ENCODE measurements at regions not wholly inside any gene's neighbourhood (a gene's known extent, or its start where the extent isn't known, plus 50 kb on each side); places are given as distances from the start of the nearest gene placed in this dataset.

GRCh38 chr3:151544164-151544548 lies 83.3 kb upstream of the IGSF10 start:
- ChIA-PET CTCF (no interaction called here), RAD21 (ENCODE audit: low non-redundant PET in 1 of 2, low total read pairs in 2 of 2, uncharacterized antibody in 2 of 2, unreplicated experiment in 2 of 2) (no interaction called here), POLR2A (no interaction called here)
- Histone ChIP-seq H3K9ac (ENCODE audit: low read length) (no peak overlapping the region), H3K9me3 (ENCODE audit: control insufficient read depth in 1 of 2, insufficient read depth in 1 of 2, low read depth in 1 of 2, low read length in 2 of 2) (no peaks in the 10 kb centered on the region), H3K4me3 (replicated peaks in 1 of 2; ENCODE audit: low read depth in 1 of 2, low read length in 2 of 2) (no peak overlapping the region), H3K9me2 (ENCODE audit: insufficient read depth) (no peaks in the 10 kb centered on the region), H3K4me1 (ENCODE audit: control insufficient read depth in 1 of 2, insufficient read depth in 2 of 2, low read length in 2 of 2) (peaks cover 7 to 15% of the 10 kb centered on the region in 2 experiments; a peak in 3 of 4 replicates), H3K36me3 (ENCODE audit: control insufficient read depth in 1 of 2, insufficient read depth in 2 of 2, low read length in 2 of 2) (no peaks in the 10 kb centered on the region), H4K20me1 (ENCODE audit: insufficient read depth) (no peaks in the 10 kb centered on the region), H3K4me2 (ENCODE audit: low read length) (no peak overlapping the region), H2AFZ (ENCODE audit: low read depth, low read length, poor library complexity, severe bottlenecking) (peak overlapping the region; percentile 5), H3K79me2 (ENCODE audit: insufficient read depth, low read length) (no peaks in the 10 kb centered on the region), H3K27me3 (ENCODE audit: insufficient read depth, low read length) (no peaks in the 10 kb centered on the region), H3K27ac (ENCODE audit: low read depth, low read length) (no peak overlapping the region)
- no TSS peak for BruUV-seq (replicated peaks)
- DNase-seq (ENCODE audit: low read depth, low spot score) (no peak), ATAC-seq (peak; percentile 50)
- intact Hi-C loops (cut with micrococcal nuclease): no loop called here
- TF ChIP-seq ZFX (IDR thresholded peaks at IDR 0.05): peak; percentile 24; the same call in 1 of the 2 replicates
- no peak for TF ChIP-seq FOSL1 (IDR thresholded peaks at IDR 0.05; ENCODE audit: low read depth)

- H3K4me3 ChIP-seq (replicated peaks in 1 of 2; ENCODE audit: low read depth in 1 of 2, low read length in 2 of 2): no peak overlapping the region
- H2AFZ ChIP-seq (ENCODE audit: low read depth, low read length, poor library complexity, severe bottlenecking): no peak overlapping the region
- ATAC-seq (no peak), DNase-seq (ENCODE audit: low read depth, low spot score) (no peak)
- ChIA-PET CTCF (no interaction called here), RAD21 (ENCODE audit: low non-redundant PET in 1 of 2, low total read pairs in 2 of 2, uncharacterized antibody in 2 of 2, unreplicated experiment in 2 of 2) (no interaction called here), POLR2A (no interaction called here)
- no peaks in the 10 kb centered on the region for H4K20me1 ChIP-seq (ENCODE audit: insufficient read depth)
- H3K36me3 ChIP-seq (ENCODE audit: control insufficient read depth in 1 of 2, insufficient read depth in 2 of 2, low read length in 2 of 2): no peaks in the 10 kb centered on the region
- H3K79me2 ChIP-seq (ENCODE audit: insufficient read depth, low read length): no peaks in the 10 kb centered on the region
- H3K27ac ChIP-seq (ENCODE audit: low read depth, low read length): no peak overlapping the region
- no peaks in the 10 kb centered on the region for H3K27me3 ChIP-seq (ENCODE audit: insufficient read depth, low read length)
- no peak overlapping the region for H3K9ac ChIP-seq (ENCODE audit: low read length)
- no peaks in the 10 kb centered on the region for H3K9me2 ChIP-seq (ENCODE audit: insufficient read depth)
- intact Hi-C loops (cut with micrococcal nuclease): no loop called here
- H3K4me2 ChIP-seq (ENCODE audit: low read length): no peak overlapping the region
- no peaks in the 10 kb centered on the region for H3K9me3 ChIP-seq (ENCODE audit: control insufficient read depth in 1 of 2, insufficient read depth in 1 of 2, low read depth in 1 of 2, low read length in 2 of 2)
- no TSS peak for BruUV-seq (replicated peaks)
- TF ChIP-seq FOSL1 (IDR thresholded peaks at IDR 0.05; ENCODE audit: low read depth): no peak
- no peak for TF ChIP-seq SRF (IDR thresholded peaks at IDR 0.05; ENCODE audit: low read depth)
- TF ChIP-seq YY1 (IDR thresholded peaks at IDR 0.05; ENCODE audit: extremely low read depth, insufficient replicate concordance, low read depth, low read length): no peak
- no peak for TF ChIP-seq SIN3A (IDR thresholded peaks at IDR 0.05; ENCODE audit: low read depth)
- TF ChIP-seq ZNF274 (IDR thresholded peaks at IDR 0.05; ENCODE audit: low read depth, low read length): no peak
- TF ChIP-seq EZH2phosphoT487 (IDR thresholded peaks at IDR 0.05; ENCODE audit: borderline replicate concordance): no peak
- TF ChIP-seq SP1 (IDR thresholded peaks at IDR 0.05; ENCODE audit: low read depth): no peak
- no peak for TF ChIP-seq MAX (IDR thresholded peaks at IDR 0.05)
- no peak for TF ChIP-seq JUND (IDR thresholded peaks at IDR 0.05)
- TF ChIP-seq ZFX (IDR thresholded peaks at IDR 0.05): no peak
- no peak for TF ChIP-seq REST (IDR thresholded peaks at IDR 0.05; ENCODE audit: low read depth)
- no peak for TF ChIP-seq CTCF (IDR thresholded peaks at IDR 0.05 in 2 of 3, conservative IDR thresholded peaks at IDR 0.05 in 1 of 3; ENCODE audit: borderline replicate concordance in 1 of 3, insufficient read depth in 1 of 3, low read depth in 2 of 3, low read length in 2 of 3)
- no peak for TF ChIP-seq POLR2AphosphoS5 (IDR thresholded peaks at IDR 0.05; ENCODE audit: low read depth, low read length)
- no peak for TF ChIP-seq ELF1 (IDR thresholded peaks at IDR 0.05; ENCODE audit: borderline replicate concordance, low read depth)
- no peak for TF ChIP-seq EGR1 (IDR thresholded peaks at IDR 0.05; ENCODE audit: low read depth)
- no peak for TF ChIP-seq EZH2 (IDR thresholded peaks at IDR 0.05)
- no peak for TF ChIP-seq RAD21 (IDR thresholded peaks at IDR 0.05; ENCODE audit: low read depth)
- TF ChIP-seq ATF3 (IDR thresholded peaks at IDR 0.05): no peak
- H3K4me1 ChIP-seq (ENCODE audit: control insufficient read depth in 1 of 2, insufficient read depth in 2 of 2, low read length in 2 of 2): peaks cover 7 to 18% of the 10 kb centered on the region in 2 experiments; a peak in 3 of 4 replicates
These were observed 80.3 kb upstream of the IGSF10 start for GRCh38 chr3:151541178-151541577.

Data from HCT116 (cell line).